K562 (cell line): ENCODE measurements at regions not wholly inside any gene's neighbourhood (a gene's known extent, or its start where the extent isn't known, plus 50 kb on each side); places are given as distances from the start of the nearest gene placed in this dataset.

Experiments
- ATAC-seq: fragments of 200-7000 bp; cut with Tn5 transposase; 3 replicates; pipeline ENCODE4 v1.9.1; 2020; ENCODE audit warnings: moderate library complexity
- BruUV-seq: library from RNA; stranded (reverse); fragments of 400-500 nt; replicated peaks from 2 replicates; lab custom pipeline; 2021; lab: Mats Ljungman, UMichigan
- CTCF ChIA-PET: fragments of 300-600 bp; formaldehyde crosslinking; extraction: SDS; loops from one replicate; lab custom pipeline; 2021; ENCODE audit warnings: low intra/inter-chr PET ratio; lab: Yijun Ruan, JAX
- POLR2A ChIA-PET: fragments of 300-600, 350-650 bp; sonication (Branson Sonifier 250); formaldehyde crosslinking; extraction: SDS; loops from one replicate; lab custom pipeline; 2021; ENCODE audit warnings: antibody characterized with exemption, inconsistent platforms; lab: Yijun Ruan, JAX
- DNase-seq, 4 experiments: peaks; one replicate each; pipeline versions ENCODE4 v3.0.0 to v3.0.0-alpha.2; 2011 to 2018; ENCODE audit warnings: low spot score in 3 of 4, mixed read lengths in 3 of 4; ENCODE audit errors: extremely low read depth in 1 of 4
- FAIRE-seq: peaks from 2 replicates; lab custom pipeline; 2011; peaks lifted over from hg19 to GRCh38; lab: Jason Lieb, UNC
- H2AFZ ChIP-seq: 2 replicates; pipeline ENCODE4 v1.6.0; 2011; ENCODE audit warnings: low read depth, low read length, control low read depth, inconsistent platforms
- H3K27ac ChIP-seq: fragments of 200-600 bp; 3 replicates; pipeline ENCODE4 v1.8.0; 2011; ENCODE audit warnings: low read depth, mild to moderate bottlenecking, control low read depth, inconsistent platforms, low read length, moderate library complexity, mixed read lengths; ENCODE audit errors: extremely low read depth
- H3K27me3 ChIP-seq, 2 experiments: fragments of 300-600 bp in 1 of 2; 2 replicates in 1 of 2; 3 replicates in 1 of 2; pipeline versions ENCODE4 v1.6.0 to v1.8.0; 2011; ENCODE audit warnings: inconsistent platforms in 2 of 2, low read length in 2 of 2, mild to moderate bottlenecking in 1 of 2, mixed read lengths in 1 of 2, moderate library complexity in 1 of 2; ENCODE audit not compliant: control insufficient read depth in 2 of 2, insufficient read depth in 2 of 2
- H3K36me3 ChIP-seq: fragments of 300-600 bp; 3 replicates; pipeline ENCODE4 v1.8.0; 2011; ENCODE audit warnings: mild to moderate bottlenecking, low read length, inconsistent platforms; ENCODE audit not compliant: control insufficient read depth, insufficient read depth
- H3K4me1 ChIP-seq, 2 experiments: fragments of 200-600 bp in 1 of 2; replicated peaks in 1 of 2; 2 replicates in 1 of 2; 3 replicates in 1 of 2; pipeline versions ENCODE4 v1.5.1 to v1.8.0; 2011; ENCODE audit warnings: inconsistent platforms in 2 of 2, low read length in 2 of 2, mild to moderate bottlenecking in 1 of 2, mixed read lengths in 1 of 2, moderate library complexity in 1 of 2; ENCODE audit not compliant: control insufficient read depth in 2 of 2, insufficient read depth in 2 of 2
- H3K4me2 ChIP-seq: 2 replicates; pipeline ENCODE4 v1.6.1; 2011; ENCODE audit warnings: low read length, control low read depth, inconsistent platforms, mixed read lengths; ENCODE audit not compliant: insufficient read depth
- H3K4me3 ChIP-seq: fragments of 200-600 bp; sonication (generic), shearing (Covaris generic); 2 replicates; pipeline ENCODE4 v1.5.1; 2016; ENCODE audit warnings: control low read depth, inconsistent platforms
- H3K79me2 ChIP-seq: fragments of 200-600 bp; 3 replicates; pipeline ENCODE4 v1.8.0; 2011; ENCODE audit warnings: low read length, inconsistent platforms; ENCODE audit not compliant: control insufficient read depth, insufficient read depth
- H3K9ac ChIP-seq, 2 experiments: 2 replicates each; pipeline versions ENCODE4 v1.6.0 to v1.6.1; 2011; ENCODE audit warnings: low read depth in 2 of 2, low read length in 2 of 2, control low read depth in 1 of 2, inconsistent platforms in 1 of 2, mild to moderate bottlenecking in 1 of 2, mixed read lengths in 1 of 2; ENCODE audit not compliant: insufficient read depth in 1 of 2
- H3K9me1 ChIP-seq: one replicate; pipeline ENCODE4 v1.6.0; 2011; ENCODE audit warnings: inconsistent platforms, mild to moderate bottlenecking, low read length, moderate library complexity; ENCODE audit not compliant: control insufficient read depth, insufficient read depth
- H3K9me3 ChIP-seq: replicated peaks from 2 replicates; pipeline ENCODE4 v1.5.1; 2011; ENCODE audit warnings: low read depth, low read length, inconsistent platforms; ENCODE audit not compliant: control insufficient read depth, insufficient read depth
- H4K20me1 ChIP-seq: replicated peaks from 2 replicates; pipeline ENCODE4 v1.6.1; 2011; ENCODE audit warnings: low read length, inconsistent platforms, mixed read lengths; ENCODE audit not compliant: control insufficient read depth, insufficient read depth
- CSDE1 ChIP-seq, 2 experiments: fragments of 450-650 bp; IDR thresholded peaks; 2 replicates each; pipeline ENCODE4 v1.6.1; 2016; ENCODE audit warnings: mild to moderate bottlenecking in 1 of 2
- PHTF2 ChIP-seq: fragments of 250-450 bp; sonication (Bioruptor Pico); IDR thresholded peaks from 2 replicates; pipeline ENCODE4 v1.5.0; 2021; ENCODE audit warnings: mild to moderate bottlenecking
- SIRT6 ChIP-seq: IDR thresholded peaks from one replicate; pipeline ENCODE4 v1.6.1; 2012; ENCODE audit warnings: low read depth, mild to moderate bottlenecking, control low read depth, inconsistent platforms, low read length, moderate library complexity
- ZNF121 ChIP-seq: sonication (generic); formaldehyde crosslinking; conservative IDR thresholded peaks from 2 replicates; pipeline ENCODE4 v1.8.0; 2022; ENCODE audit warnings: missing genetic modification reagents
- ZNF311 ChIP-seq: fragments of 250-450 bp; sonication (Bioruptor Pico); IDR thresholded peaks from 2 replicates; pipeline ENCODE4 v1.4.0; 2020; ENCODE audit warnings: mild to moderate bottlenecking, moderate library complexity
- ZNF347 ChIP-seq: fragments of 450-650 bp; formaldehyde crosslinking; IDR thresholded peaks from 2 replicates; pipeline ENCODE4 v1.4.0; 2020; ENCODE audit warnings: low read depth, mild to moderate bottlenecking, moderate library complexity
- ZNF354B ChIP-seq: fragments of 250-450 bp; sonication (Bioruptor Pico); IDR thresholded peaks from 2 replicates; pipeline ENCODE4 v1.4.0; 2020
- ZSCAN29 ChIP-seq: fragments of 450-650 bp; IDR thresholded peaks from 2 replicates; pipeline ENCODE4 v1.6.1; 2017
- WGBS: fragments of 100-300 bp; shearing (Covaris generic); methylation state at CpG from one replicate; pipeline ENCODE4 v1.1.6; 2016; ENCODE audit warnings: low coverage, mixed read lengths; ENCODE audit not compliant: insufficient coverage; ENCODE audit errors: missing lambda C conversion rate; 5-methylcytosine and 5-hydroxymethylcytosine counted together
- in situ Hi-C: fragments of 300-500 bp; cut with MboI; formaldehyde crosslinking; loops from 4 replicates; pipeline ENCODE4 v1.15.0; 2018; ENCODE audit warnings: inconsistent platforms, mixed read lengths
- intact Hi-C: fragments of 100-400 bp; cut with micrococcal nuclease; formaldehyde crosslinking; loops from 2 replicates; pipeline ENCODE4 v1.14.2; 2022
- TF ChIP-seq, protein P1 (sequence below): fragments of 250-450 bp; sonication (Bioruptor Pico); IDR thresholded peaks from 2 replicates; pipeline ENCODE4 v1.5.0; 2021

GRCh38 chr13:60757501-60758215 lies 360.6 kb downstream of the TDRD3 start (continued):
- TF ChIP-seq, protein P1, sequence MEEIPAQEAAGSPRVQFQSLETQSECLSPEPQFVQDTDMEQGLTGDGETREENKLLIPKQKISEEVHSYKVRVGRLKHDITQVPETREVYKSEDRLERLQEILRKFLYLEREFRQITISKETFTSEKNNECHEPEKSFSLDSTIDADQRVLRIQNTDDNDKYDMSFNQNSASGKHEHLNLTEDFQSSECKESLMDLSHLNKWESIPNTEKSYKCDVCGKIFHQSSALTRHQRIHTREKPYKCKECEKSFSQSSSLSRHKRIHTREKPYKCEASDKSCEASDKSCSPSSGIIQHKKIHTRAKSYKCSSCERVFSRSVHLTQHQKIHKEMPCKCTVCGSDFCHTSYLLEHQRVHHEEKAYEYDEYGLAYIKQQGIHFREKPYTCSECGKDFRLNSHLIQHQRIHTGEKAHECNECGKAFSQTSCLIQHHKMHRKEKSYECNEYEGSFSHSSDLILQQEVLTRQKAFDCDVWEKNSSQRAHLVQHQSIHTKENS (CRISPR knock-in tag): no peak
- no peak for TF ChIP-seq ZNF354B (CRISPR knock-in tag)
- TF ChIP-seq ZNF311 (CRISPR knock-in tag): no peak
- TF ChIP-seq ZNF347 (CRISPR knock-in tag): no peak
- no peak for TF ChIP-seq ZNF121
- no peak for TF ChIP-seq CSDE1 (IDR thresholded peaks at IDR 0.05)

GRCh38 chr13:60756306-60756705 lies 359.3 kb downstream of the TDRD3 start:
- no peaks in the 10 kb centered on the region for H3K9me3 ChIP-seq
- H3K36me3 ChIP-seq: no peaks in the 10 kb centered on the region
- H3K4me1 ChIP-seq: no peaks in the 10 kb centered on the region
- WGBS: 0% methylated on average over 5 of the region's 5 CpGs
- no peak overlapping the region for H3K4me3 ChIP-seq
- H4K20me1 ChIP-seq: no peaks in the 10 kb centered on the region
- TF ChIP-seq PHTF2 (CRISPR knock-in tag) (no peak), ZSCAN29 (no peak), SIRT6 (no peak)
- CTCF ChIA-PET: no interaction called here
- no peak for FAIRE-seq
- in situ Hi-C loops: no loop called here
- intact Hi-C loops: no loop called here
- ATAC-seq: no peak
- H2AFZ ChIP-seq: no peak overlapping the region
- H3K9me1 ChIP-seq: no peaks in the 10 kb centered on the region
- no peak overlapping the region for H3K9ac ChIP-seq
- H3K4me2 ChIP-seq: no peak overlapping the region
- DNase-seq: no peak
- H3K27ac ChIP-seq: no peak overlapping the region
- BruUV-seq: no TSS peak
- POLR2A ChIA-PET: no interaction called here
- no peaks in the 10 kb centered on the region for H3K27me3 ChIP-seq
- no peaks in the 10 kb centered on the region for H3K79me2 ChIP-seq
